ENCODE measurements at regions not wholly inside any gene's neighbourhood (a gene's known extent, or its start where the extent isn't known, plus 50 kb on each side); places are given as distances from the start of the nearest gene placed in this dataset.

DNA sequence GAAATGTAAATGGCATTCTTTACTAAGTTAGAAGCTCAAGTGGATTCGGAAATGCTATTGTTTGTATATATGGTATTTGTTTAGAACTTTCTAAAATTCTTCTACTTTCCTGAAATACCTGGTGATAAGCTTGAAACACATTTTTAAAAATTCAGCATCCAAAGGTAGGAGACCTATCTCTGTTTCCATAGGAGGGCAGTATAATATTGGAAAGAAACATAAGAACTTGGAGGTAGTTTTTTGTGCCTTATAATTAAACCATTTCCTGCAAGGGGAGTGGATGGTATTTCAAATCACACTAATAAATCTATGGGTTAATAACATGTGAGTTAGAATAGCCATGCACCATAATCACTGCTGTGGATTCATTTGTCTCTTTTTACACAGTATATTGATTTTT lies 217.4 kb upstream of the AADAT start:
- H3K4me1 ChIP-seq: peaks cover 0 to 6% (median 0%) of the 10 kb centered on the region in 3 donors
- H3K27ac ChIP-seq: no peak overlapping the region
- H3K9me3 ChIP-seq: no peaks in the 10 kb centered on the region
- intact Hi-C loops (cut with DNase I): no loop called here
- TF ChIP-seq, protein P1, sequence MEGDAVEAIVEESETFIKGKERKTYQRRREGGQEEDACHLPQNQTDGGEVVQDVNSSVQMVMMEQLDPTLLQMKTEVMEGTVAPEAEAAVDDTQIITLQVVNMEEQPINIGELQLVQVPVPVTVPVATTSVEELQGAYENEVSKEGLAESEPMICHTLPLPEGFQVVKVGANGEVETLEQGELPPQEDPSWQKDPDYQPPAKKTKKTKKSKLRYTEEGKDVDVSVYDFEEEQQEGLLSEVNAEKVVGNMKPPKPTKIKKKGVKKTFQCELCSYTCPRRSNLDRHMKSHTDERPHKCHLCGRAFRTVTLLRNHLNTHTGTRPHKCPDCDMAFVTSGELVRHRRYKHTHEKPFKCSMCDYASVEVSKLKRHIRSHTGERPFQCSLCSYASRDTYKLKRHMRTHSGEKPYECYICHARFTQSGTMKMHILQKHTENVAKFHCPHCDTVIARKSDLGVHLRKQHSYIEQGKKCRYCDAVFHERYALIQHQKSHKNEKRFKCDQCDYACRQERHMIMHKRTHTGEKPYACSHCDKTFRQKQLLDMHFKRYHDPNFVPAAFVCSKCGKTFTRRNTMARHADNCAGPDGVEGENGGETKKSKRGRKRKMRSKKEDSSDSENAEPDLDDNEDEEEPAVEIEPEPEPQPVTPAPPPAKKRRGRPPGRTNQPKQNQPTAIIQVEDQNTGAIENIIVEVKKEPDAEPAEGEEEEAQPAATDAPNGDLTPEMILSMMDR (IDR thresholded peaks at IDR 0.05): no peak
- no peak for TF ChIP-seq POLR2A (IDR thresholded peaks at IDR 0.05)
- no peaks in the 10 kb centered on the region for H3K36me3 ChIP-seq
- H3K4me3 ChIP-seq: no peak overlapping the region
- WGBS, 2 donors: 53 to 74% methylated on average over 1 of the region's 1 CpG
- no peak for DNase-seq
- H3K27me3 ChIP-seq: peaks cover 0 to 37% (median 0%) of the 10 kb centered on the region in 4 donors

DNA sequence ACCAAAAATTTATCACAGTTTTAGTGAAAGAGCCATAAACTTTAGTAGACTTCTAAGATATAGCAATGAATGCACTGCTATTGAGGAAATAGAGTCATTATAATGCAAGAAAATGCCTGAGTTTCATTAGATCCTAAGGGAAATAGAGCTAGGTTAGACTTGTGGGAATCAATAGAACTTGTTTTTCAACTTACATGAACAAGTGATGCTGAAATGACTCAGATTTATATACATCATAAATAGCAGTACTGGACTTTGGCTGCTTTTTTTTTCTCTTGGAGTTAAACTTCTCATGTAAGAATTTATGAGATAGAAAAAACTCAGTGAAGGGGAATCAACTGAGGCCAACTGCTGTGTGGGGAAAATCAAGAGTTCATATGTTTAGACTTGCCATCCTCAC lies 216.5 kb upstream of the AADAT start:
- TF ChIP-seq, protein P1 (IDR thresholded peaks at IDR 0.05): no peak
- no peak for TF ChIP-seq POLR2A (IDR thresholded peaks at IDR 0.05)
- Histone ChIP-seq H3K4me1 (peaks cover 0 to 6% (median 0%) of the 10 kb centered on the region in 3 donors), H3K4me3 (no peak overlapping the region), H3K36me3 (no peaks in the 10 kb centered on the region), H3K27me3 (peaks cover 0 to 37% (median 0%) of the 10 kb centered on the region in 4 donors), H3K27ac (no peak overlapping the region), H3K9me3 (no peaks in the 10 kb centered on the region)
- intact Hi-C loops (cut with DNase I): no loop called here
- DNase-seq: no peak

DNA sequence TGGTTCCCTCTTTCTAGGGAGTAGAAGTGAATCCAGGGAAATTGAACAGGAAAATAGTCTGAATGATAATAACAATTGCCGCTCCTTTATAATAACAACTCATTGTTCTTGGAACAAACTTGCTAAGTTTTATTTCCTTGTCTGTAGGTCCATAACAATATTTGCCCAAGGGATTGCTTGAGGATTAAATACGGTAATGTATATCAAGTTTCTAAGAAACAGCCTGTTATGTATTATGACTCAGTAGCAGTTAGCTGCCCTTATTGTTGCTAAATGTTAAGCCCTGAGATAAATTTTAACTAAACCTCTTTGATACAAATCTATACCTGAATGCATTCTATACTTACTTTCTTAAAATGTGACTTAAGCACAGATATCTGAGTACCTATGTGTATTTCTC lies 215.9 kb upstream of the AADAT start:
- H3K4me1 ChIP-seq: peaks cover 0 to 6% (median 0%) of the 10 kb centered on the region in 3 donors
- no peaks in the 10 kb centered on the region for H3K36me3 ChIP-seq
- WGBS, 2 donors: 23 to 42% methylated on average over 2 of the region's 2 CpGs
- H3K9me3 ChIP-seq: no peaks in the 10 kb centered on the region
- peaks cover 0 to 37% (median 0%) of the 10 kb centered on the region in 4 donors for H3K27me3 ChIP-seq
- no peak for DNase-seq
- intact Hi-C loops (cut with DNase I): no loop called here
- H3K4me3 ChIP-seq: no peak overlapping the region
- no peak for TF ChIP-seq POLR2A (IDR thresholded peaks at IDR 0.05)
- TF ChIP-seq, protein P1 (IDR thresholded peaks at IDR 0.05): no peak
- H3K27ac ChIP-seq: no peak overlapping the region

DNA sequence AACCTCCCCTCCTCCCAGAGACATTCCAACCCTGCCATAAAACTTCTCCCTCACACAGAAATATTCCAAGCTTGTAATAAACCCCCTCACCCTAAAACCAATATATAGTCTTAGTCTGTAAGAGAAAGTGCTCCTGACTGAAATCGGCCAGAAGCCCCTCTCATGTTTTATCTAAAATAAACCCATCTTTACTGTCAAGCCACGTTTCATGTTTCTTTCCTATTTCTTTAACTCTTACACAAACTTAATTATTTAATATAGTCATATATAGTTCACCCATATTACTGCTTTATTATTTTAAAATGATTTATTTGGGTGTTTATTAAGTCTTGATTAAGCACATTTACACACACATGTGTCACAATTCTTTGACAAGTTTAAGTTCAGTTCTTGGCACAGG lies 191.3 kb upstream of the AADAT start:
- TF ChIP-seq, protein P1 (IDR thresholded peaks at IDR 0.05): no peak
- TF ChIP-seq POLR2A (IDR thresholded peaks at IDR 0.05): no peak
- 49 to 51% methylated on average over 2 of the region's 2 CpGs for WGBS, 2 donors
- intact Hi-C loops (cut with DNase I): no loop called here
- Histone ChIP-seq H3K9me3 (no peaks in the 10 kb centered on the region), H3K4me3 (no peak overlapping the region), H3K36me3 (no peaks in the 10 kb centered on the region), H3K27me3 (no peaks in the 10 kb centered on the region), H3K27ac (no peak overlapping the region), H3K4me1 (no peaks in the 10 kb centered on the region)
- no peak for DNase-seq

DNA sequence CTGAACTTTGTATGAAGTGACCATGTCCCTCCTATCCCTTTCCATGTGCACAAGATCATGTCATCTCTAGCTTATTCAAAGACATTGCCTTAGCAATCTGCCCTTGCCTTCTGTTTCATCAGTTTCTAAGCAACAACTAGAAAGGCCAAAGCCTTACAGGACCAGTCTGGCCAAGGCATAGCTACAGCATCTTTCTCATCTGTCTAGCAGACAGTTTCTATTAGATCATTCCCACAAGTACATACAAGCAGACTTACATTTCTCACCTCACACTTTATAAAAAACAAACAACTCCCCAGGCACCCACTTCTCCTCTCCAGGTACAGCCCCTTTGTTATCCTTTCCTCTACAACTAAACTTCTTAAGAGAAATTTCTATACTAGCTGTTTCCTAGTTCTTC lies 188.7 kb upstream of the AADAT start:
- no peaks in the 10 kb centered on the region for H3K36me3 ChIP-seq
- H3K27ac ChIP-seq: no peak overlapping the region
- intact Hi-C loops (cut with DNase I): no loop called here
- no peaks in the 10 kb centered on the region for H3K9me3 ChIP-seq
- H3K4me3 ChIP-seq: no peak overlapping the region
- TF ChIP-seq POLR2A (IDR thresholded peaks at IDR 0.05): no peak
- TF ChIP-seq, protein P1 (IDR thresholded peaks at IDR 0.05): no peak
- H3K27me3 ChIP-seq: no peaks in the 10 kb centered on the region
- no peak for DNase-seq
- no peaks in the 10 kb centered on the region for H3K4me1 ChIP-seq

All from esophagus squamous epithelium (tissue), 5 donors.